DND-41 (cell line): ENCODE measurements at regions not wholly inside any gene's neighbourhood (a gene's known extent, or its start where the extent isn't known, plus 50 kb on each side); places are given as distances from the start of the nearest gene placed in this dataset.

Source experiments
- ATAC-seq: fragments of 200-7000 bp; cut with Tn5 transposase; 3 replicates; pipeline ENCODE4 v1.9.1; 2021; ENCODE audit warnings: low read depth; ENCODE audit not compliant: insufficient read depth
- DNase-seq: peaks from one replicate; pipeline ENCODE4 v3.0.0-alpha.2; 2020
- H2AFZ ChIP-seq: 2 replicates; pipeline ENCODE4 v1.6.0; 2012; ENCODE audit warnings: low read depth, low read length
- H3K27ac ChIP-seq: 2 replicates; pipeline ENCODE4 v1.5.1; 2012; ENCODE audit warnings: low read length, inconsistent platforms
- H3K27me3 ChIP-seq: fragments of 200-600 bp; sonication (generic); 2 replicates; pipeline ENCODE4 v1.6.0; 2012; ENCODE audit warnings: low read length, mild to moderate bottlenecking, inconsistent platforms; ENCODE audit not compliant: insufficient read depth, poor library complexity
- H3K36me3 ChIP-seq: 2 replicates; pipeline ENCODE4 v1.5.1; 2012; ENCODE audit warnings: low read length, inconsistent platforms; ENCODE audit not compliant: insufficient read depth
- H3K4me1 ChIP-seq: 2 replicates; pipeline ENCODE4 v1.5.1; 2012; ENCODE audit warnings: mild to moderate bottlenecking, low read length; ENCODE audit not compliant: insufficient read depth
- H3K4me2 ChIP-seq: 2 replicates; pipeline ENCODE4 v1.6.0; 2012; ENCODE audit warnings: mild to moderate bottlenecking, moderate library complexity, low read length, inconsistent platforms; ENCODE audit not compliant: insufficient read depth
- H3K4me3 ChIP-seq, 2 experiments: fragments of 200-600 bp in 1 of 2; shearing (Covaris generic) in 1 of 2; 2 replicates each; pipeline ENCODE4 v1.5.1; 2012 to 2016; ENCODE audit warnings: inconsistent platforms in 2 of 2, low read length in 2 of 2, mild to moderate bottlenecking in 2 of 2, low read depth in 1 of 2, moderate library complexity in 1 of 2
- H3K79me2 ChIP-seq: 2 replicates; pipeline ENCODE4 v1.6.0; 2012; ENCODE audit warnings: low read length, inconsistent platforms; ENCODE audit not compliant: insufficient read depth
- H3K9ac ChIP-seq: 2 replicates; pipeline ENCODE4 v1.6.0; 2012; ENCODE audit warnings: low read depth, mild to moderate bottlenecking, inconsistent platforms, low read length, moderate library complexity
- H3K9me3 ChIP-seq: 2 replicates; pipeline ENCODE4 v1.5.1; 2012; ENCODE audit warnings: low read length, moderate library complexity, mild to moderate bottlenecking, inconsistent platforms; ENCODE audit not compliant: insufficient read depth, severe bottlenecking
- H4K20me1 ChIP-seq: 2 replicates; pipeline ENCODE4 v1.6.0; 2012; ENCODE audit warnings: low read length; ENCODE audit not compliant: insufficient read depth
- EZH2 ChIP-seq: IDR thresholded peaks from 3 replicates; pipeline ENCODE4 v1.6.1; 2012; ENCODE audit warnings: borderline replicate concordance, low read depth, mild to moderate bottlenecking, moderate library complexity, low read length, inconsistent platforms; ENCODE audit not compliant: severe bottlenecking
- TF ChIP-seq, protein P1 (sequence below): IDR thresholded peaks from 2 replicates; pipeline ENCODE4 v1.5.1; 2012; ENCODE audit warnings: borderline replicate concordance, low read length, moderate library complexity, mild to moderate bottlenecking; ENCODE audit not compliant: poor library complexity, severe bottlenecking; ENCODE audit errors: extremely low read depth

DNA sequence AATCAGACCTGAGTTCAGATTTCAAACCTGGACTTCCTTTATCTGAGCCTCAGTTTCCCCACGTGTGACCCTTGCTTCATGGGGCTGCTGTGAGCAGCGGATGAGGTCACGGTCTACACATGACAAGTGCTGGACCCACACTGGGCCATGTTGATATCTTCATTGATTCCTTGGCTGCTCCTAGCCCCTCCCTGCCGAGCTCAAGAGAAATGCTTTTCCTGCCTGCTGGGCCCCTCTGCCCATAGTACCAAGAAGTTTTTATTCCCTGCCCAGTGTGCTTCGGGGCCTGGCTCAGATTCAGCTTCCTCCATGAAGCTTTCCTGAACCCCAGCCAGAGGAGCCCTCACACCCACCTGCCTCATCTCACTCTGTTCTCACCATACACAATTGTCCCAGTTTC is 181.6 kb downstream of the PTPRU start:
- no peak overlapping the region for H3K9ac ChIP-seq

DNA sequence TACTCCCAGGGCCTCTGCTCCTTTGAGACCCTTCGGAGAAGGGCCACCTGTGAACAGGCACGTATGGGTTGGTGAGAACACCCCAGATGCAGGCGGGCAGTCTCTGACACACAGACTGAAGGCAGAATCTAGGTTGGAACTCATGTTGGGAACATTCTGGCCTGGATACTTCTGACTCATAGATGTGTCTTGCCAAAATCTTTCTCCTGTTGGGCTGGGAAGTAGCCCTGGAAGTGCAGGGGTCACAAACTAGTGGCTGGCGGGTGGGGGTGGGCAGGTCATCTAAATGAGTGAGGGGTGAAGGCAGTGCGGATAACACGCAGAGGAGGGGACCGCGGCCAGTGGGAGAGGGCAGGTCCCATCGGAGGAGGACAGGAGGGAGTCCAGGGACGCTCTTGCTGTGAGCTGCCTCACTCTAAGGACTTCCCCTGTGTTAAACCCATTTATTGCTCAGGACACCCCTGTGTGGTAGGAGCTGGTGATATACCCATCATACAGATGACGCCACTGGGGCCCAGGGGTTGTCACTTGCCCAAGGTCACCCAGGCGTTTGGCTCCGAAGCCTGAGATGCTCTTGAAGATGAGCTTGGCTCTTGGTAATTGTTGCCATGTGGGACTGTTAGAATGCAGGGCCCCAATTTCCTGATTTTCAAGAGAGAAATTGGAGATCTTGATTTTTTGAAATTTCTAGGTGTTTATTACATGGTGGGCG is 181.0 kb downstream of the PTPRU start:
- no peak for ATAC-seq
- H3K27ac ChIP-seq: no peak overlapping the region
- TF ChIP-seq, protein P1, sequence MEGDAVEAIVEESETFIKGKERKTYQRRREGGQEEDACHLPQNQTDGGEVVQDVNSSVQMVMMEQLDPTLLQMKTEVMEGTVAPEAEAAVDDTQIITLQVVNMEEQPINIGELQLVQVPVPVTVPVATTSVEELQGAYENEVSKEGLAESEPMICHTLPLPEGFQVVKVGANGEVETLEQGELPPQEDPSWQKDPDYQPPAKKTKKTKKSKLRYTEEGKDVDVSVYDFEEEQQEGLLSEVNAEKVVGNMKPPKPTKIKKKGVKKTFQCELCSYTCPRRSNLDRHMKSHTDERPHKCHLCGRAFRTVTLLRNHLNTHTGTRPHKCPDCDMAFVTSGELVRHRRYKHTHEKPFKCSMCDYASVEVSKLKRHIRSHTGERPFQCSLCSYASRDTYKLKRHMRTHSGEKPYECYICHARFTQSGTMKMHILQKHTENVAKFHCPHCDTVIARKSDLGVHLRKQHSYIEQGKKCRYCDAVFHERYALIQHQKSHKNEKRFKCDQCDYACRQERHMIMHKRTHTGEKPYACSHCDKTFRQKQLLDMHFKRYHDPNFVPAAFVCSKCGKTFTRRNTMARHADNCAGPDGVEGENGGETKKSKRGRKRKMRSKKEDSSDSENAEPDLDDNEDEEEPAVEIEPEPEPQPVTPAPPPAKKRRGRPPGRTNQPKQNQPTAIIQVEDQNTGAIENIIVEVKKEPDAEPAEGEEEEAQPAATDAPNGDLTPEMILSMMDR: no peak
- TF ChIP-seq EZH2: no peak
- no peak overlapping the region for H2AFZ ChIP-seq
- H3K79me2 ChIP-seq: no peaks in the 10 kb centered on the region
- no peak overlapping the region for H3K9ac ChIP-seq
- no peak for DNase-seq
- H3K4me3 ChIP-seq: no peak overlapping the region
- no peaks in the 10 kb centered on the region for H3K4me1 ChIP-seq
- no peaks in the 10 kb centered on the region for H4K20me1 ChIP-seq
- no peaks in the 10 kb centered on the region for H3K9me3 ChIP-seq
- H3K27me3 ChIP-seq: peaks cover 8% of the 10 kb centered on the region
- H3K36me3 ChIP-seq: no peaks in the 10 kb centered on the region
- no peak overlapping the region for H3K4me2 ChIP-seq

More for the DNA sequence above, 181.6 kb downstream of the PTPRU start:
- no peak overlapping the region for H3K27ac ChIP-seq
- no peaks in the 10 kb centered on the region for H4K20me1 ChIP-seq
- ATAC-seq: no peak
- H3K79me2 ChIP-seq: no peaks in the 10 kb centered on the region
- H2AFZ ChIP-seq: no peak overlapping the region
- H3K4me1 ChIP-seq: no peaks in the 10 kb centered on the region
- no peaks in the 10 kb centered on the region for H3K9me3 ChIP-seq
- no peak overlapping the region for H3K4me2 ChIP-seq
- peaks cover 8% of the 10 kb centered on the region for H3K27me3 ChIP-seq
- no peak for DNase-seq
- TF ChIP-seq, protein P1: no peak
- TF ChIP-seq EZH2: no peak
- H3K4me3 ChIP-seq: no peak overlapping the region
- no peaks in the 10 kb centered on the region for H3K36me3 ChIP-seq

DNA sequence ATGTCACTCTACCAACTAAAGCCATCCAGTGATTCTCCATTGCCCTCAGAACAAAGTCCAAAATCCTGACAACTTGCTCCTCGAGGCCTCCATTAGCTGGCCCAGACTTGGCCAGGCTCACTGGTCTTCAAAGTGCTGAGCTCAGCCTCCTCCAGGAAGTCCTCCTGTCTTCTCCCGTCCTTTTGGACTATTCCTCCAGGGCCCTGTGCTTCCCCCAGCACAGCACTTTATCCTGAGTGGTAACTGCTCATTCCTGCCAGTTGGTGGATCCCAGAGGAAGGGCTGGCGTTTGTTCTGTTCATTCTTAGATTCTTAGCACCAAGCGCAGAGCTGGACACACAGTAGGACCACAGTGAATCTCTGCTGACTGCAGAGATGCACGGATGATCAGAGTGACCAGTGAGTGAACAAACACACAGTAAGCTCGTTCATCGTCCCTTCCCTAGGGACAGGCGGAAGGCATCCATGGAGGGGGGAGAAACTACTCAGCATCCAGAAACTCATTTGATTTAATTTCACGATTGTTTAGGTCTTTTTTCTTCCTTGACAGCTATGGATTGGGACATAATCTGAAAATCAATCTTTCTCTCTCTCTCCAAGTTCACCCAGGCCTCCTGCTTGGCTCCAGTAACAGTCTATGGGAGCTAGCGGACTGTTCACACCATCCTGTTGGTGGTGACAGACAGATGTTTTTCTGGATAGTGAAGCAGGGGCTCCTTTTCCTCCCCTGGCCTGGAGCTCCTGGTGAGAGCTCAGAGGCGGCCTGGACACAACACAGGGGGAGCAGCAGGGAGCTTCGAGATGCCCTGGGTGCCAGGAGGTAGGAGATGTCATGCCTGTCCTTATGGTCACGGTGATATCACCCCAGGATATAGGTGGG is 180.2 kb downstream of the PTPRU start:
- H3K36me3 ChIP-seq: no peaks in the 10 kb centered on the region
- ATAC-seq (no peak), DNase-seq (no peak)
- peaks cover 8% of the 10 kb centered on the region for H3K27me3 ChIP-seq
- H3K9me3 ChIP-seq: no peaks in the 10 kb centered on the region
- no peak overlapping the region for H3K4me2 ChIP-seq
- no peaks in the 10 kb centered on the region for H4K20me1 ChIP-seq
- no peak overlapping the region for H3K9ac ChIP-seq
- no peaks in the 10 kb centered on the region for H3K4me1 ChIP-seq
- H3K4me3 ChIP-seq: no peak overlapping the region
- TF ChIP-seq, protein P1: no peak
- no peak for TF ChIP-seq EZH2
- H2AFZ ChIP-seq: no peak overlapping the region
- H3K27ac ChIP-seq: no peak overlapping the region
- H3K79me2 ChIP-seq: no peaks in the 10 kb centered on the region
